Parathyroid adenoma (tissue), 2 donors: ENCODE measurements at regions not wholly inside any gene's neighbourhood (a gene's known extent, or its start where the extent isn't known, plus 50 kb on each side); places are given as distances from the start of the nearest gene placed in this dataset.

Experiments used
- H2AFZ ChIP-seq: fragments of 300-600 bp; sonication (generic); one replicate; pipeline ENCODE4 v1.7.0; 2017; ENCODE audit warnings: antibody characterized with exemption, mild to moderate bottlenecking
- H3K27ac ChIP-seq: fragments of 300-600 bp; sonication (generic); one replicate; pipeline ENCODE4 v1.7.0; 2017
- H3K27me3 ChIP-seq: fragments of 300-600 bp; sonication (generic); one replicate; pipeline ENCODE4 v1.7.0; 2017; ENCODE audit warnings: low read length; ENCODE audit not compliant: control insufficient read depth, insufficient read depth
- H3K36me3 ChIP-seq: fragments of 300-600 bp; sonication (generic); one replicate; pipeline ENCODE4 v1.7.0; 2017; ENCODE audit warnings: low read length; ENCODE audit not compliant: control insufficient read depth, insufficient read depth
- H3K4me1 ChIP-seq: fragments of 300-600 bp; sonication (generic); one replicate; pipeline ENCODE4 v1.7.0; 2017; ENCODE audit warnings: control low read depth
- H3K4me2 ChIP-seq: fragments of 300-600 bp; sonication (generic); one replicate; pipeline ENCODE4 v1.7.0; 2017; ENCODE audit warnings: low read length
- H3K4me3 ChIP-seq: fragments of 300-600 bp; sonication (generic); one replicate; pipeline ENCODE4 v1.7.0; 2017; ENCODE audit warnings: low read depth, low read length
- H3K79me2 ChIP-seq: fragments of 300-600 bp; sonication (generic); one replicate; pipeline ENCODE4 v1.7.0; 2017; ENCODE audit warnings: control low read depth
- H3K9ac ChIP-seq: fragments of 300-600 bp; sonication (generic); one replicate; pipeline ENCODE4 v1.7.0; 2017; ENCODE audit warnings: mild to moderate bottlenecking
- H3K9me3 ChIP-seq: fragments of 300-600 bp; sonication (generic); one replicate; pipeline ENCODE4 v1.7.0; 2017; ENCODE audit warnings: low read length; ENCODE audit not compliant: control insufficient read depth
- TF ChIP-seq, protein P1 (sequence below): fragments of 300-600 bp; sonication (generic); IDR thresholded peaks from one replicate; pipeline ENCODE4 v1.7.0; 2017; ENCODE audit warnings: antibody characterized with exemption, mild to moderate bottlenecking
- donor health status: primary hyperparathyroidism.

DNA sequence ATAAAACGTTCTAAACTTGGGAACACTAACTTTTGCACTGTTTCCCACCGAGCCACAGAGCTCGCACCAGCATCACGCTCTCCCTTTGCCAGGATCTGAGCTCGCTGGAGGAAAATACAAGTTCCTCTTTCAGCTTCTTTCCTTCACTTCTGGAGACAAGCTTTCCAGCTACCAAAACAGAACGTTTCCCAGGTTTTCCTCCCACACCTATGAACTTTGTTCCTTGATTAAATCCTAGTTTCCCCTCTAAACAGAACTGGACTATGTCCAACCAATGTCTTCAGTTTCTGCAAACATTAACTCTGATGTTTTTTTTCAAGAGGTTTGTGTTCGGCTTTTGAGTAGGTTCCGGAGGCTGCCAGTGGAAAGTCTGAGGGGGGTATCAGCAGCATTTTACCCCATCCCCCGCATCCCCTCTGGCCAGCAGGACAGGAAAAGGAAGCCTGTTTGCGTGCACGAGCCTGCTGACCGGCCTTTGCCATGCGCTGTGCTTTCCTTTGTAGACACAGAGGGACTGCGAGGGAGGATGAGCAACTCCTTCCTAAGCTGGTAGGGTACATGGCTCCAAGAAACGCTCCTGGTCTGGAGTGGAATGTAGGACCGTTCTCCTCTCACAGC, 135.5 kb downstream of the LY86 start:
- H3K9ac ChIP-seq: no peak overlapping the region

DNA sequence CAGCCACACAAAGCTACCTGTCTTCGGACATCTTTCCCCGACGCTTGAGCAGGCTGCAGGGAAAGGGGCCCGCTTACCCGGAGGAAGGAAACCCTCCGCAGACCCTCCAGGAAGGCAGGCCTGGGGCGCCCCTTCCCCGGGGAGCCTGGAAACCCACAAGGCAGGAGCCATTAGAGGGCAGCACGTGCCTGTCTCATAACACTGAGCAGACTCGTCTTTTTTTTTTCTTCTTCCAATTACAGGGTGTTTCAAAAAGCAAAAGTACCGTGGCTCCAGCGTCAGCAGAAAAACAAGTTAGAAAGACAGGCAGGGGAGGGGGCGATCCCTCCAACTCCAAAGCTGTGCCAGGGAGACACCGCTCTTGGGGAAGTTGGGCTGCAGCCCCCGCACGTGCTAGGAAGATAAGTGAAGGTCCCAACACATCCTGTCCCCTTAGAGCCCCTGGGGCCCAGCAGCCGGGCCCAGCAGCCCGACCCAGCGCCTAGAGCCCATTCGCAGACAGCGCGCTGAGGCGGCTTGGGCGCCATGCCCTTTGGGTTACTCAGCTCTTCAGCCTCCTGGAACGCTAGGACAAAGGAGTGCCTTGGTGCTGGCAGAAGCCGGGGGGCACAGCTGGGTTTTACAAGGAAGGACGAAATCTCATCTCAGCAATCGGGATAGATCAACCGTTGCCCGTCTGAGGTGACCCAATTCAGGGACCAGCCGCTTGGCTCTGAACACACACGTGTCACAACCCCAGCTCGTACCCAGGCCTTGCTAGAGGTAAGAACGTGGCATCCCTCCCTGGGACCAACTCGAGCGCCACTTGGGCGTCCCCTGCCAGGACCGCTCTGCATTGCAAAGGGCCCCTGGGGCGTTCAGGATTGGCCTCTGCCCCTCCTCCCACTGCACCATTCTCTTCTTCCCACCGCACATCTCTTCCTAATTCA, 136.3 kb downstream of the LY86 start:
- Histone ChIP-seq H3K4me2 (peak overlapping the region; percentile 63), H3K9me3 (no peaks in the 10 kb centered on the region), H3K36me3 (no peaks in the 10 kb centered on the region), H3K4me3 (peak overlapping the region; percentile 31), H3K9ac (no peak overlapping the region), H3K27ac (peak overlapping the region; percentile 59), H3K79me2 (no peaks in the 10 kb centered on the region), H3K4me1 (no peaks in the 10 kb centered on the region), H3K27me3 (no peaks in the 10 kb centered on the region), H2AFZ (peak overlapping the region; percentile 86)
- TF ChIP-seq, protein P1, sequence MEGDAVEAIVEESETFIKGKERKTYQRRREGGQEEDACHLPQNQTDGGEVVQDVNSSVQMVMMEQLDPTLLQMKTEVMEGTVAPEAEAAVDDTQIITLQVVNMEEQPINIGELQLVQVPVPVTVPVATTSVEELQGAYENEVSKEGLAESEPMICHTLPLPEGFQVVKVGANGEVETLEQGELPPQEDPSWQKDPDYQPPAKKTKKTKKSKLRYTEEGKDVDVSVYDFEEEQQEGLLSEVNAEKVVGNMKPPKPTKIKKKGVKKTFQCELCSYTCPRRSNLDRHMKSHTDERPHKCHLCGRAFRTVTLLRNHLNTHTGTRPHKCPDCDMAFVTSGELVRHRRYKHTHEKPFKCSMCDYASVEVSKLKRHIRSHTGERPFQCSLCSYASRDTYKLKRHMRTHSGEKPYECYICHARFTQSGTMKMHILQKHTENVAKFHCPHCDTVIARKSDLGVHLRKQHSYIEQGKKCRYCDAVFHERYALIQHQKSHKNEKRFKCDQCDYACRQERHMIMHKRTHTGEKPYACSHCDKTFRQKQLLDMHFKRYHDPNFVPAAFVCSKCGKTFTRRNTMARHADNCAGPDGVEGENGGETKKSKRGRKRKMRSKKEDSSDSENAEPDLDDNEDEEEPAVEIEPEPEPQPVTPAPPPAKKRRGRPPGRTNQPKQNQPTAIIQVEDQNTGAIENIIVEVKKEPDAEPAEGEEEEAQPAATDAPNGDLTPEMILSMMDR: peak; percentile 65

More for the DNA sequence above, 135.5 kb downstream of the LY86 start:
- Histone ChIP-seq H3K27me3 (no peaks in the 10 kb centered on the region), H3K36me3 (no peaks in the 10 kb centered on the region), H3K4me1 (no peaks in the 10 kb centered on the region), H3K27ac (peak overlapping the region; percentile 59), H3K9me3 (no peaks in the 10 kb centered on the region), H2AFZ (peak overlapping the region; percentile 86), H3K4me2 (peak overlapping the region; percentile 63), H3K4me3 (peak overlapping the region; percentile 31), H3K79me2 (no peaks in the 10 kb centered on the region)
- TF ChIP-seq, protein P1: no peak

DNA sequence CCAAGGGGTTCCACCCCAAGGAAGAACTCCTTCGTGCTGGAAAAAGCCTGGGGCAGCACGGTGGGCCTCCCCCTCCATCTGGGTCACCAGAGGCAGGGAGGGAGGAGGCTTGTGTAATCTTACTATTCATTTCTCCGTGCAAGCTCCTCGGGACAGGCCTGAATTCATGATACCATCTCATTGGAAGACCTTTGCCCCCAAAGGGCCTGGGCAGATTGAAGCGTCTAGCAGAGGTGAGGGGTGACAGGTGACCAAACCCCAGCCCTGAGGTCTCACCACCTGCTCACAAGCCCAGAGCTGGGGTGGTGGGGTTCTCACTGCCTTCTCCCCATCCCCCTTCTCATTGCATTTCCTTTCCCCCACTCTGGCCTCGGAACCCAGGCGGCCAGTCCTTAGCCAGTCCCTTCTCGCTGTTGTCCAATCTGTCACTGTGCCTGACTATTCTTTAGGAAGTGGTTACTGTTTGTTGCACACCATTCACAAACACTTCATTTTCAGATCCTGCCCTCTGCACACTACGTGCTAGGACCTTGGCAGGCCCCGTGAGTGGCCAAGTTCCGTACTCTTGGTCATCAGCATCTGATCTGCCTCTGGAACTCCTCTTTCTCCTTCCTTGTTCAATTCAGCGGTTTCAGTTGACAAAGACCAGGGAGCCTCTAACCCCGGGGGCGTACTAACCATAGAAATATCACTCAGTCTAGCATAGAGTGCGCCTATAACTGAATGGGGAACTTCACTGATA, 137.1 kb downstream of the LY86 start:
- Histone ChIP-seq H3K4me3 (no peak overlapping the region), H3K4me1 (no peaks in the 10 kb centered on the region), H3K27ac (peak overlapping the region; percentile 59), H3K9me3 (no peaks in the 10 kb centered on the region), H3K36me3 (no peaks in the 10 kb centered on the region), H3K79me2 (no peaks in the 10 kb centered on the region), H3K4me2 (no peak overlapping the region), H3K27me3 (no peaks in the 10 kb centered on the region), H2AFZ (no peak overlapping the region), H3K9ac (no peak overlapping the region)
- TF ChIP-seq, protein P1: no peak

DNA sequence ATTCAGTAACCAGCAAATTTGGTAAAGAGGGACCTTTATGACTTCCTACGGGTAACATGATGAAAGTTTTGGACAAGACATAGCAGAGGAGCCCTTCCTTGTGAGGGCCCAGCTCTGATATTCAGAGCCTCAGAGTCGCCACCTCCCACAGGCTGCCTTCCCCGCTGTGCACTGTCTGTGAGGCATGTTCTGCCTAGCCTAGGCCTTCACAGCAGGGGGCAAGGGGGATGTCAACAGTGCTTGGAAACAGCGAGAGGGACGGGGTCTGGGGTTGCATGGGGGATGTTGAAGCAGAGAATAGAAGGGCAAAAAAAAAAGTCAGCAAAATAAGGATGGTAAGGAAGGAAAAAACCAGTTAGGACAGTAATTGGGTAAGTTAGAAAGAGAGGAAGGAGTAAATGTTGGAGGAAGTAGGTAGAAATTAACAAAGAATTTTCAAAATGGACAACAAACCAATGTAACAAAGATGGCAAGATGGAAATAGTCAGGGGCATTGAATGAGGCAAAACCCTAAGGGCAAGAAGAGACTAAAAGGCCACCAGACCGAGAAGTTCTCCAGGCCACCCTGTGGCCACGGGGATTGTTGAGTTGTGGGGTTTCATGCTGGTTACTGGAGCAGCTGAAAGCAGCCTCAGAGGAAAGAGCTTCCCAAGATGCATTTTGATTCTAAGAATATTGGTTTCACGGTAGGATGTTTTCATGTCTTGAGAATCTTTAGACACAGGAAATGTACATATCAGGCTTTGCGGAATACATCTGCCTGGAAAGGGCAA, 139.8 kb downstream of the LY86 start:
- Histone ChIP-seq H3K27ac (no peak overlapping the region), H3K79me2 (no peaks in the 10 kb centered on the region), H3K9me3 (no peaks in the 10 kb centered on the region), H2AFZ (no peak overlapping the region), H3K4me1 (no peaks in the 10 kb centered on the region), H3K36me3 (no peaks in the 10 kb centered on the region), H3K4me3 (no peak overlapping the region), H3K9ac (no peak overlapping the region), H3K4me2 (no peak overlapping the region), H3K27me3 (no peaks in the 10 kb centered on the region)
- TF ChIP-seq, protein P1: no peak
